CD4-positive, alpha-beta T cell treated with Interleukin-1 beta for 1 hour (primary cell): ENCODE measurements at regions not wholly inside any gene's neighbourhood (a gene's known extent, or its start where the extent isn't known, plus 50 kb on each side); places are given as distances from the start of the nearest gene placed in this dataset.

Experiments used
- DNase-seq, 2 donors: peaks; one replicate each; pipeline ENCODE4 v3.0.0-alpha.2; 2020 to 2022

DNA sequence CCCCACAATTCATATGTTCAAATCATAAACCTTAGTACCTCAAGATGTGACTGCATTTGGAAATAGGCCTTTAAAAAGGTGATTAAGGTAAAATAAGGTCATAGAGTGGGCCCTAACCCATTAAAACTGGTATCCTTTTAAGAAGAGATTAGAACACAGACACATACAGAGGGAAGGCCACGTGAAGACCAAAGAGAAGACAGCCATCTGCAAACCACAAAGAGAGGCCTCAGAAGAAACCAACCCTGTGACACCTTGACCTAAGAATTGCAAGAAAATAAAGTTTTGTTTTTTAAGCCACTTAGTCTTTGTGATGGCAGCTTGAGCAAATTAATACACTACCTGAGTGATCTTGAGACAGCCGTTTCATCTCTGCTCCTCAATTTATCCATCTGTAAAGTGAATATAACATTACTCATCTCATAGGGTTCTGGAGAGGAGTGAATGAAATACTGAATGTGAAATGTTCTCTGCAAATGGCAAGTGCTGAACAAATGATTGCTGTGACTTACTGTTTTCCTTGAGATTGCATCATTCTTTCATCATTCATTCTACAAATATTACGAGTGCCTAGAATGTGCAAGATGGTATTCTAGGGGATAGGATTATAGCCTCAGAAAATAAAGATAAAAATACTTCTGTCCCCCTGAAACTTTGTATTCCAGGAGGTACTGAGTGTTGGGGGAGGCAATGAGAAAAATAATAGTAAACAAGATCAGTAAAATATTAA, 222.0 kb upstream of the CDH13 start:
- DNase-seq, result no peak

DNA sequence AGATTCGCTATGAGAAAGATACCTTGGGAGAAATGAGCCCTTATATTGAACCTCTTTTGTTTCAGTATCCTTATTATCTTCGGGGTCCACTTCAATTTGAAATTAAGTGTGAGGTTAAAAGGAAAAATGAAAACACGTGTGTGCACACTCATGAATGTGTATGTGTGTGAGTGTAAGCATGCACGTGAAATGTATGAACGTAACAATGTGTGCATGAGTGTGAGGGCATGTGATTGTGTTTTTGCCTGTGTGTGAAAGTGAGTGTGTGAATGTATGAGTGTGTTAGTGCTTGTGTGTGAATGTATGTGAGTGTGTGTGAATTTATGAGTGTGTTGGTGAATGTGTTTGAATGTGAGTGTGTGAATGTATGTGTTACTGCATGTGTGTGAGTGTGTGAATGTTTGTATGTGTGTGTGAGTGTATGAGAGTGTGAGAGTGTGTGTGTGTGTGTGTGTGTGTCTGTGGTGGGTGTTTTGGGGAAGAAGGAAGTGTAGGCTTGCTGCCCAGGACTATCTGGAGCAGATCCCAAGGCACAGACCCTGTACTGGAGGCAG, 224.0 kb upstream of the CDH13 start:
- no peak for DNase-seq

DNA sequence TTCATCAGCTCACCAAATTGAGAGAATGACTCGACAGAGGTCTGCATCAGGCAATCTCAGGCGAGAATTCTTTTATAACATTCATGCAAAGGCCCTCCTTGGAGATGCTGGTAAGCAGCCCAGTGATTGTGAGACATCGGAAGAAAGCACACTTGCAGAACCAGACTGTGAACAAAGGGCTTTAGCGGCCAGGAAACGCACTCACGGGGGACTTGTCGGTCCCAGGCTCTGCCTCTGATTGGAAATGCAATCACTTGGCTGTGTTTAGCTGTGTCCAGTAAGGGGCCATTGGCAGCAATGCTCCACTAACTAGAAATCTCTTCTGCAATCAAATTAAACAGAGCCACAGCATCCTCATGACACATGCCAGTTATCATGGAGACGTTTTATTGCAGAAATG, 226.7 kb upstream of the CDH13 start:
- DNase-seq, result no peak

DNA sequence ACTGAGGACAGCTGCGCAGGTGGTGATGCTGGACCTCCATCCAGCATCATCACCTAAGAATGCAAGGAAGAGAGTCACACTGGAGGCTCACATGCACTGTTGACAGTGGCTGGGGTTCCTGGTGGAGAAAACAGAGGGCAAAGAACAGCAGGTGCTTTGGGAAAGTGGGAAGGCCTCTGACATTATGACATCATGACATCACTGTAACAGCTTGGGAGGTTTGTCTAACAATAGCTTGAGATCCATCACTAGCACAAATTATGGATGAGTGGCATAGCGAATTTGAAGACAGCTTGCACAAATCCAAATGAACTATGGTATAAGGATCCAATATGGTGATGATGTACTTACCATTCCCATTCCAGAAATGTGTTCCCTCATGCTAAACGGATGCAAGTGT, 226.5 kb upstream of the MPHOSPH6 start:
- no peak for DNase-seq

- no peak for DNase-seq
Observed at GRCh38 chr16:82395212-82395611, 225.2 kb upstream of the MPHOSPH6 start.

- DNase-seq, result no peak
Observed at GRCh38 chr16:82391690-82392089, 221.7 kb upstream of the MPHOSPH6 start.

DNA sequence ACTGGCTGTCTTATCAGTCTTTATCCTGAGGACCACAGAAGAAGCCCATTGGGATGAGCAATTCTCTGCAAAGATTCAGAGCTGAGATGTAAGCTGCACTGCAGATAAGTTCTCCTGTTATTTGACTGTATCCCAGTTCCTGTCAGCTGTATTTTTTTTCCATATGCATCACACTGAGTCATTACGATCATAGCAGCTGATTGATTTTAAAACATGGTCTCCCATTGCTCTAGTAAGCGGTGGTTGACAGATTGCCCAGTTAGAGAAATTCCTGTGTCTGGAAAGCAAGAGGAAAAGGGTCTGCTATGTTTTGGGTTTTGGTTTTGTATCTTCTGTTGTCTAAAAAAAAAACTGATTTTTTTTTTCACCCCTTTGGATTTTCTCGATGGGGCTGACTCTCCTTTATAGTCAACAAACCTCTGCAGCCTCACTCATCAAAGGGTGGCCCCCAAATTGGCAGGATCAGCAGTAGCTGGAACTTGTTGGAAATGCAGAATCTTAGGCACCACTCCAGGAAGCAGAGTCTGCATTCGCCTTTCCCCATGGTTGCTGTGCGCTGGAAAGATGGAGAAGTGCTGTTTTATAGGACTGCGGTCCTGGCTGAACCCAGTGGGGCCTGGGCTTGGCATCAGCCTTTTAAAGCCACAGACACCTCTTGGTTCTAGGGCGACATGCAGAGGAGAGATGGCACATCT, 220.1 kb upstream of the MPHOSPH6 start:
- no peak for DNase-seq

DNA sequence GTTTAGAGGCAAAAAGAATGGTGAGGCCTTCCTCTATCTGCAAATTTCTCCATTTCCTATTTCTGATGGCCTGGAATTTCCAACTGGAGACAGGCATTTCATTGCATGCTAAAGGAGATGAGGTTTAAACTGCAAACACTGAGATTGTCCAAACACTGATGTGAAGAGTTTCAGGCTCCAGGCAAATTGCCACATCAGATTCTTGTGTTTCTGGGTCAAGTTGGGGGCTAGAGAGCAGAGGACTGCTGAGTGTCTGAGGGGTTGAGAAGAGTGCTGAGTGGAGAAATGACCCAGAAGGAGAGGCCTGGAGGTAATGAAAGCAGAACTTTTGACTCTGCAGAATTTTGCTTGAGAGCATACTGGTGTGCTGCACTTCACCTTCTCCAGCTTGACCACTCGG, 216.7 kb upstream of the MPHOSPH6 start:
- DNase-seq, result no peak

DNA sequence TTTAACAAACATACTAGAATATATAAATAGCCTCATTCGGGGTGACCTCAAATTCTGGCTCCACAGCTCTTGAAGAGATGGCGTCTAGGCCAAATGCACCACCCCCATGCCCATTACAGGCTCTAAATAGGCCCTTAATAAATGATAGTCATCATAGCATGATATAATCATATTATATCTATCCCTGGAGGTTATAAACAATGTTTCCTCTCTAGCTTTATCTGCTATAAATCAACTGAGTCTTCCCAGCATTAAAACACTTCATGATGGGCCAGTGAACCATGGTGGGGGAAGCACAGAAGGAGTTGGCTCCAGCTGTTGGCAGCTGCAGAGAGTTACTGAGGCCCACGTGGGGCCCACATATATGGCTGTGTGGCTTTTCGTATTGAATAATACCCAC, 214.9 kb upstream of the MPHOSPH6 start:
- DNase-seq, result no peak

DNA sequence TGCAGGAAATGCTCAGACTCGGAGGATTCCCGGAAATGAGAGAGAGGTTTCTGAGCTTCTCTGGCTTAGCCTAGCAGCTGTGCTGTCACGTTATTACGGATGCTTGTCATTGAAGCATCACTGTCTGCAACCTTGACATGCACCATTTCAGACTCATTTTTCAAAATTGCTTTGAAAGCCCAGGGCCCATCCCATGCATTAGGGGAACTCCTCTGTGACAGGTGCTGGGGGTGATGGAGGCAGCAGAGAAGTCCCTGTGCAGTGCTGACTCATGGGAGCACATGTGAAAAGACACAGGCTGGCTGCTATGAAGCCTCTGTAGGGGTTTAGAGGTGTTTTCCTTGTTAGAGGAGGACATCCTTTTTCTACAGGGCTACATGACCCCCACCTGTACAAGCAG, 214.0 kb upstream of the MPHOSPH6 start:
- no peak for DNase-seq

GRCh38 chr16:82382521-82382920, 212.5 kb upstream of the MPHOSPH6 start:
- no peak for DNase-seq

DNA sequence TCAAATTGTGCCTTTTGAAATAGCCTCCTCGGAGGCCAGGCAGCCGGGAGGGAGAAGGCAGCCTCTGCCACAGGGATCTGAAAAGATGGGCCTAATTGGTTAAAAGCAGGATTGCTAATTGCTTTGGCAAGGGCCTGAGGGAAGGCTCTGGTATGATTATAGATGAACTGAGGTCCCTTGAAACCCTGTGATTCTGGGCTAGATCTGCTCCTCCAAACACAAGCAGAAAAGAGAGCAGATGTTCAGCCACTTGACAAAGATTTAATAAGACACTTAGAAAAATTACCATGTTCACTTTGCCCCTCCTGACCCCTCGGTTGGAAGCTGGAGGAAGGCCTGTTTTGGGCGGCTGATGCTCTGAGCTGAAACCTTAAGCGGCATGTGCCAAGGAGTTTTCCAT, 209.5 kb upstream of the MPHOSPH6 start:
- no peak for DNase-seq

DNA sequence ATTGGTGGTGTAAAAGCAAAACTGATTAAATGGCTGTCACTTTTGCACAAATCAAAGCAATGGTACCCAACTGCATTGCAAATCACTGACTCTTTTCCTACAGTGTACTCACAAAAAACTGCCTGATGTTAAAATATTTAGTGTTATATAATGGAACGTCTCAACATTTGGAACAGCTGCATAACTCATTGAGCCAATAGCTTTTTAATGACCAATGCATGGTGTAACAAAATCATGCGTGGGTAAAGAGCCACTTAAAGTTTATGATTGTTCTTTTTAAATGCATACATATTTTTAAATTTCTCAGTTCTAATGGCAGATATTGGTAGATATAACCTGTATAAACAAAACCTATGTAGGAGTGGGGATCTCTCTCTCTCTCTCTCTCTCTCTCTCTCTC, 204.0 kb upstream of the MPHOSPH6 start:
- no peak for DNase-seq

- DNase-seq, result no peak
Observed at GRCh38 chr16:82370282-82370681, 200.3 kb upstream of the MPHOSPH6 start.

- DNase-seq, result peak; percentile 2 to 20
Observed at GRCh38 chr16:82368041-82368440, 198.0 kb upstream of the MPHOSPH6 start.

GRCh38 chr16:82366462-82366861, 196.4 kb upstream of the MPHOSPH6 start:
- DNase-seq, result no peak

- no peak for DNase-seq
Observed at GRCh38 chr16:82364690-82365089, 194.7 kb upstream of the MPHOSPH6 start.

GRCh38 chr16:82363026-82363816, 193.2 kb upstream of the MPHOSPH6 start:
- DNase-seq, result no peak

DNA sequence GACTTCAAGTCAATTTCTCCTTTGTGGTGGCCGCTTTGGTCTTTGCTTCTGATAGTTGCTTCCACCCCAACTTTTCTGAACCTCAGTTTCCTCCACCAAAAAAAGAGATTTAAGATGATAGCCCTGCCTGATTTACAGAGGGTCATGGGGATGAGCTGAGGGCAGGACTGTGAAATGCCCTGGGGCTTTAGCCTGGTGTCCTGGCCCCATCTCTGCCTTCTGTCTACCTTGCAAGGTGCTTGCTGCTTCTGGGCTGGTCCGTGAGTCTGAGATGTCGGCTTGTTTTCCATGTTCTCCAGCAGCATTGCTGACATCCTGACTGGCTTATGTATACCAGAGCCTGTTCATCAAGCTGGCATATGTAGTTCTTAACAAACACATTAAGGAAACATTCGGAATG, 191.9 kb upstream of the MPHOSPH6 start:
- no peak for DNase-seq

DNA sequence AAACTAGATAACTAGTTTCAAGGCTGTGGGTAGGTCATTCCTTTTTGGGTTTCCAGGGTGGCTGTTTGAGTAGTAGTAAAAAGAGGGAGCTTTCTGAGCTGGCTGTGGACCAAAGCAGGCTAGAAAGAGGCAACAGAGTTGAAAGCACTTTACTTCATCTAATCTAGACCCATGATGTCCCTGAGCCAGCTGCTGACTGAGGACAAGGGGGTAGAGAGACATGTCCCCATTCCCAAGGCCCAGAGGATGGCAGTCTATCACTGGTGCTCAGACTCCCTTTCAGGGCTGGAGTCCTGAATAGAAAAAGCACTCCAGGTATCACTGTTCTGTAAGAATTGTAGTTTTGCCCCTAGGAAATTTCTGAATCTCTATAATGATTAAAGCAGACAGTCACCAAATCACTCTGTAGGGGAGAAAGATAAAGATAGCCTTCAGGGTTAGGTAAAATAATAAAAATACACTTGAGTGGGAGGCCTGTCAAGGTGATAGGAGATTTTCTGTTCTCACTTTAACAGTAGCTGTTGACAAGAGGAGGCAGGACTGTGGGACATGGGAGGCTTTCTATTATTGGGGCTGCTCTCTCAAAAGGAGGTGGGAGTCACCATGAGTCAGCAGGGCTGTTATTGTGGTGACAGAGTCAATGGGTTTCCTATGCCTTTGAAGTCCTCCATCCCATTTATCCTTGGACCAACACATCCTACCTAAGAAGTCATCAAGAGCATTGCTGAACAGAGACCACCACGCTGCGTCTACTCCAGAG, 190.2 kb upstream of the MPHOSPH6 start:
- DNase-seq, result no peak

DNA sequence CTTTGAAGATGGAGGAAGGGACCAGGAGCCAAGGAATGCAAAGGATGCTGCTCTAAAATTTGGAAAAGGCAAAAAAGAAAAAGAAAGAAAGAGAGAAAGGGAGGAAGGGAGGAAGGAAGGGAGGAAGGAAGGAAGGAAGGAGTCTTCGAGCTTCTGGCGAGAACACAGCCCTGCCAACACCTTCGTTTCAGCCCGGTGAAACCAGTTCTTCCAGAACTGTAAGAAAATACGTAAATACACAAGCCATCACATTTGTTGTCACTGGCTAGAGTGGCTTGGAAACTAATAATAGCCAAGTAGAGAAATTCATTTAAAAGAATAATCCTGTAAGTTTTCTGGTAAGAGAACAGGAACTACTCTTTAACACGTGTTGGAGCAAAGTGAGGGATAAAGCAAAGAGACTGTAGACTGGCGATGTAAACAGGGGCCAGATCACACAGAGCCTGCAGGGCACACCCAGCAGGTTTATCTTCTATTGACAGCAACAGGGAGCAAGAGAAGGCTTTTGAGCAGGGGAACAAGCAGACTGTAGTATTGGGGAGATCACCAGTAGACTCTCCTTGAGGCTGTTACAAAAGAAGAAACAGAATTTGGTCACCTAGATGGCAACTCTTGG, 188.7 kb upstream of the MPHOSPH6 start:
- no peak for DNase-seq

DNA sequence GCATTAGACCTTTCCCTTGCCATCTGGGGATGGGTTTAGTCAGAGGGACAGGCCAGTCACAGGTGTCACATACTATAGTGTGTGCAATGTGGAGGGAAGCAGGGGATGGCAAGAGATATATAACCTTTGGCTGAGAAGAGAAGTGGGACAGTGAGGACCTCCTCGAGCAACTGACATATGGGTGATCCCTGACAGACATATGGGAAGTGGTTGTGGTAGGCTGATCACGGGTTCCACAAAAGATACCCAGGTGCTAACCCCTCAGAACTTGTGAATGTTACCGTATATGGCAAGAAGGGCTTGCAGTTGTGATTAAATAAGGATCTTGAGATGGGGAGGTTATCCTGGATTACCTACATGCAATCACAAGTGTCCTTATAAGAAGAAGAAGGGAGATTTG, 188.1 kb upstream of the MPHOSPH6 start:
- DNase-seq, result no peak
